ENCODE measurements at regions not wholly inside any gene's neighbourhood (a gene's known extent, or its start where the extent isn't known, plus 50 kb on each side); places are given as distances from the start of the nearest gene placed in this dataset.
"Not testable (repeated sequence)": the region's sequence is repeated elsewhere in the genome, so short reads cannot be mapped to it uniquely, and the experiment has no call there.

DNA sequence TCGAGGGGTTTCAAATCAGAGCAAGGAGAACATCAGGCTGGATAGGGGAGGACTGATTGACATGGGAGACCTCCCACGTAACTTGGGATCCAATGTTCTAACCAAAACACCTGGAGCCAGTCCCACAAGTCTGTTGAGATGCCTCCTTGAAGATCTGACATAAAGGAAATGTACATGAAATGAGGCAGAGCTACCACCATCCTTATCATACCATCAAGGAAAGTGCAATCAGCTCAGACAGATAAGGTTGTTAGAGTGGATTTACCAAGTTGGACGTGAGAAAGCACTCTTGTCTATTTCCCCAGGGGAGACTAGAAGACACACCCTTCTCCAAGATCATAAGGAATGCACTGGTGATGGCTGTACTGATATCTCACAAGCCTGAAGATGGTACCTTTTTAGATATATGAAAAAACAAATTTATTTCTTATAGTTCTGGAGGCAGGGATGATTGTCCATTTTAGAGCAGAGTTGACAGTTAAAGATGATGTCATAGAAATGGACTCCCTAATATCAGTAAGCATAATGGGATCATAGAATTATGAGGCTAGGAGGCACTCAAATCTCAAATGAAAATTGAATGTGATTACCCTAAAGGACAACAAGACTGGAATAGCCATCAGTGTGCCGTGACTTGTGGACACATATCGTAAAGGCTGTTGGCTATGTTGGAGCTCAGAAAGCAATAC is 129.1 kb upstream of the RAB4A start:
- no peak for DNase-seq

DNA sequence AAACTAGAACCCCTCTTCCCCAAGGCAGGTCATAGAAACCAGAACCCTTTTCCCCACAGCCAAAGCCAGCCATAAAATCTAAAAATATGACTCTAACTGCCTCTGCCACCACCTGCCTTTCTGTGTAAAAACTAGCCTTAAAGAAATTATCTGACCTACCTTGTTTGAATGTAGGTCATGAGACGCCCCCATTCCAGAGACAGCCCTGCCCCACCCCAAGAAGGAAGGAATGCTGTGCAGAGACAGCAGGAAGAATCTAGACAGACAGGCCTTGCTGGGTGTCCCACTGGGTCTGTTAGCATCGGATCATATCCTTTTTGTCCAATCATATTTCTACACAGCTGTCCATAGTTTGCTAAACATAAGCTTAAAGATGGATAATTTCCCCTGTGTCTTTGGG is 128.4 kb upstream of the RAB4A start:
- DNase-seq, result no peak

DNA sequence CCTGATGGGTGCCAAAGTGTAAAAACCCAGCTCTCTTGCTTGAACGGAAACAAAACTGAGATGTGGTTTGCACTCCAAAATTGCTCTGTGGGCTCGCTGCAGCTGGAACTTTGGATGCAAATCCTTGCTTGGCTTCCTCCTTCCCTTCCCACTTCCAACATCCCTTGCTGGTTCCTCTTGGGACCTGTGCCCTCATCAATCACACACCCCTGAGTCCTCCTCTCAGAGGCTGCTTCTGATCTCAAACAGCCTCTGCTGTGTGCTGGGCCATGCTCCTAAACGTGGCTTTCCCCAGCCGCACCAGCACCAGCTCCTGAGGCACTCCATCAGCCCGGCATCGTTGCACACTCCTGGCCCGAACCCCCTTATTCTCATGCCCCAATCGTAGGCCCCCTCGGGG is 124.3 kb upstream of the RAB4A start:
- DNase-seq, result no peak

GRCh38 chr1:229147072-229147471 is 123.8 kb upstream of the RAB4A start:
- no peak for DNase-seq

DNA sequence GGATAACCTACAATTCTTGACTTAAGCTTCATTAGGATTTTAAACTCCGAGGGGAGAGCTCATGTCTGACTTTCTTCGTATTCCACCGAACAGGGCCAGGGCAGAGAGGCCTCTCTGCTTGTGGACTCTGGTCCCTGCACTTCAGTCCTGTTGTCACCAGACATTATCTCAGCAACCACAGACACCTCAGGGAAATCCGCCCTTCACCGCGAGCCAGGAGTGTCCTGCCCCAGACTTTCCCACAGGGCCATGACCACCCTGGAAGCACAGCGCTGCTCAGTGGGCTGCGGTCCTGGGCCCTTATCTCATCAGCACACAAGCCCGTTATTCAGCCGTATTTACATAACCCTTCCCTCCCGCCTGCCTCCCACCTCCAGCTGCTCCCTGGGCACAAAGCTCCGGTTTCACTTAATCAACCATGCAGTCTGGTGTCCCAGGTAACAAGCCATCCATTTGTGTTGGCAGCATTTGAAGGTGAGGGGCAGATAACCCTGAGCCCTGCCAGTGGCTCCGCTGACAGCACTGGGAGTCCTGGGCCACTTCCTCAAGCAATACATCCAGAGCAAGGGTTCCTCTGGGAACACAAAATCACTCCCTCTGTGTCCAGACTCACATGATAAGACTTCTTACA is 122.8 kb upstream of the RAB4A start:
- peak; percentile 63 for DNase-seq

DNA sequence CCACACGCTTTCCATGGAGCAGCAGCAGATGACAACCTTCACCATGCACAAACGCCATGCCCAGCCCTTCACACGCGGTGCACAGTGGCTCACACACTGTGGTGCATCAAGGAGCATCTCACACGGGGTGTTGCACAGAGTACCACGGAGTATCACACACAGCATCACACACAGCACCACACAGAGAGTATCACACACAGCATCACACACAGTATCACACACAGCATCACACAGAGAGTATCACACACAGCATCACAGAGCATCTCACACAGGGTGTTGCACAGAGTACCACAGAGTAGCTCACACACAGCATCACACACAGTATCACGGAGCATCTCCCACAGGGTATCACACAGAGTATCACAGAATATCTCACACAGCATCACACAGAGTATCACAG is 122.2 kb upstream of the RAB4A start:
- no peak for DNase-seq

DNA sequence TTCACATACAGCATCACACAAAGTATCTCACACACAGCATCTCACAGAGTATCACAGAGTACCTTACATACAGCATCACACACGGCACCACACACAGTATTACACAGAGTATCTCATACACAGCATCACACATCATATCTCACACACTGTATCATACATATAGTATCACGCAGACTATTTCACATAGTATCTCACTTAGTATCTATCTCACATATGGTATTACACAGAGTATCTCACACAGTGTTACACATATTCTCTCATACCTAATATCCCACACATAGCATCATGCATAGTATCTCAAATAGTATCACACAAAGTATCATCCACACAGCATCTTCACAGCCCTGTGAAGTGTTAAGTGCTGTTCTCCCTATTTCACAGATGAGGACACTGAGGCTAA is 121.5 kb upstream of the RAB4A start:
- no peak for DNase-seq

DNA sequence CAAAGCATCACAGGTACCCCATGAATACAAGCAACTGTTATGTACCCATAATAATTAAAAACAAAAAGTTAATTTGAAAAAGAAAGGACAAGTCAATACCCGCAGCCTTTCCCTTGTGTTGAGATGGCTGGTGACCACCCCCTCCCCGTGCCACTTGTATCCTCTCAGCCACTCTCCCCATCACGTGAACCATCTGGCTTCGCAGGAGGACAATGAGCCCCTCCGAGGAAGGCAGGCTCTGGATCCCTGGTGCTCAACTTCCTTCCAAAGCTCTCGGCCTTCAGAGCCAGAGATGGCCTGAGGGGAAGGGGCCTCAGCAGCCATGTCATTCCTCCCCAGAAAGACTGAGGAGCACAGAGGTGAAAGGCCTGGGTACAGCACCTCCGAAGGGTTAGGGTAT is 120.4 kb upstream of the RAB4A start:
- no peak for DNase-seq

DNA sequence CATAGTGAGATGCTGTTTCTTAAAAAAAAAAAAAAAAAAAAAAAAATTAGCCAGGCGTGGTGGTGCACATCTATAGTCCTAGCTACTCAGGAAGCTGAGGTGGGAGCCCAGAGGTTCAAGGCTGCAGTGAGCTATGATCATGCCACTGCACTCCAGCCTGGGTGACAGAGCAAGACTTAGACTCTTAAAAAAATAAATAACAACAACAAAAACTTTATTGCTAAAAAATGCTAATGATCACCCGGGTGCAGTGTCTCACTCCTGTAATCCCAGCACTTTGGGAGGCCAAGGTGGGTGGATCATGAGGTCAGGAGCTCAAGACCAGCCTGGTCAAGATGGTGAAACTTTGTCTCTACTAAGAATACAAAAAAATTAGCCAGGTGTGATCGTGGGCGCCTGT is 119.5 kb upstream of the RAB4A start:
- not testable (repeated sequence) for DNase-seq

DNA sequence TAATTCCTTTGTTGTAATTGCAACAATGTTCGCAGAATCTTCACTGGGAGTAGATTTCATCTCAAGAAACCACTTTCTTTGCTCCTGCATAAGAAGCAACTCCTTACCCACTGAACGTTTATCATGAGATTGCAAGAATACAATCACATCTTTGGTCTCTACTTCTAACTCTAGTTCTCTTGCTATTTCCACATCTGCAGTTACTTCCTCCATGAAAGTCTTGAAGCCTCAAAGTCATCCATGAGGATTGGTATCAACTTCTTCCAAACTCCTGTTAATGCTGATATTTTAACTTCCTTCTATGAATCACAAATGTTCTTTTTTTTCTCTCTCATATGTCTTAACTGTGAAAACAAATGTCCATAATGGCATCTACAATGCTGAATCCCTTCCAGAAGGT is 118.6 kb upstream of the RAB4A start:
- no peak for DNase-seq

DNA sequence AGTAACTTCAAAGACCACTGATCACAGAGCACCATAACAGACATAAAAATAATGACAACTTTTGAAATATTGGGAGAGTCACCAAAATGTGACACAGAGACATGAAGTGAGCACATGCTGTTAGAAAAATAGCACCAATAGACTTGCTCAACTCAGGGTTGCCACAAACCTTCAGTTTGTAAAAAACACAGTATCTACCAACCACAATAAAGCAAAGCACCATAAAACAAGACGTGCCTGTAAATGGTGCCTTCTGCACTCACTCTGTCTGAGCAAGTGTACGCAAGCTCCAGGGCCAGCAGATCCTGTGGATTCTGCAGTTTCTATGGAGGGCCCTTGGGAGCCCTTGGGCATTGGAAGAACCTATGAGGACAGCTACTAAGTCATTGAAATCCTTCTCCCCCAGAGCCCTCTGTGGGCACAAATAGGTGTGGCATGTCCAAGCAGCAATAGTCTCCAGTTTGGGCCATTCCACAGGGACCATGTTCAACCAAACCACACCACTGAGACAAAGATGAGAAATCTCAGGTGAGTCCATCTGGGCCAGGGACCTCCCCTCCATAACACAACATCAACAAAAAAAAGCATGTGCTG is 116.9 kb upstream of the RAB4A start:
- no peak for DNase-seq

DNA sequence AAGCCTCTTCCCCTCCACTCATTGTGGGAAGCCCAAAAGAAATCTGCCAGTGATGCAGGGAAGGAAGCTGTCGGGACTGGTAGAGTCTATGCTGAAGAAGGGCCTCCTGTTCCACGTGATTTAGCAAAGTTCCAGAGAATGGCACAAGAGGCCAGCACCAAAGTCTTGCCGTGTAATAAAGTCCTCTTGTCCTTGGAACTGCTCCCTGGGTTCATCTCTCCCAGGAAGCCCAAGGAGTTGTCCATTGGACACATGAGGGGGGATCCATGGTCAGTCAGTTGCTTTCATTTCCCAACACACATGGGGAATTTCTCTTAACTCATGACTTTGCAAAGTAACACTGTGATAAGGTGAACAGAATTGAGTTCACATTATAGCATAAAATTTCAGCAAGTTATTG is 116.1 kb upstream of the RAB4A start:
- DNase-seq, result no peak

GRCh38 chr1:229155472-229155871 is 115.4 kb upstream of the RAB4A start:
- no peak for DNase-seq

GRCh38 chr1:229156872-229157271 is 114.0 kb upstream of the RAB4A start:
- no peak for DNase-seq

DNA sequence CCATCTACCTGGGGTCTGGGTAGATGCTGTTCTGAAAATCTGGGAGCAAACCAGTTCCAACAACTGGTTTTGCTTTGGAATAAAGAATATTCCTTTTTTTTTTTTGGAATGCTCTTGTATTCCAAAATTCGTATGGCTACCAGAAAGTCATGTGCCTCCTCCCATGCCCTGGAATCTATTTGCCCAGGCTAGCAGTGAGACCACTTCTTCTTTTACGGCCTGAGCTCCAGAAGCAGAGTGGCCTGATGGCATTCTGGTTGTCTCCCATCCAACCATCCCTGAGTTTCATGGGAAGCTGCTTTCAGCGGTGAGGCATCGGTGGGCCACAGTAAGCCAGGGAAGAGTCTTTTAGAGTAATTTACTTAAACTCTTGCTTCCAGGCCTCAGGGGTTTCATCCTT is 113.4 kb upstream of the RAB4A start:
- DNase-seq, result no peak

DNA sequence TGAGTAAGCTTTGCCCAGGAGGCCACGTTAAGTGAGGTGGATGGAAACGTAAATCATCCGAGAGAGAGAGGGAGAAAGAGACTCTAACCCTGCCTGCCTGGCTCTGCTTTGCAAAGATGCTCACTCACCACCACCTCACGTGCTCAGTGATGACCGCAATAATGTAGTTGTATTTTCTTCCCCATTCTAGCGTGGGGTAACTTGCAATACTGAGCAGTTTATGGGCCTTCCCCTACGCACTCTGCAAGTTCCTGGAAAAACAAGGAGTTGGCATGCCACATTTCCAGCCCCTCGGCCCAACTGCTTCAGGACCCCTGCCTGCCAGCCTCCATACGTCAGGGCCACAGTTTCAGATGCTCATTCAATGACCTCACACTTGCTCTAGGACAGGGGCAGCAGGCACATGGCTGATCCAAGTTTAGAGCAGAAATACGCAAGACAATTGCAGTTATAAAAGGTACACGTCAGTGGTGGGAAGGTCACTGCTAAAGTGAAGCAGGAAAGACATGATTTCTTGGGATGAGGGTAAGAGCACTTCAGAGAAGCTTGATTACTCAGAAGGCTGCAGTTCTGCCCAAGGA is 112.5 kb upstream of the RAB4A start:
- DNase-seq, result no peak

DNA sequence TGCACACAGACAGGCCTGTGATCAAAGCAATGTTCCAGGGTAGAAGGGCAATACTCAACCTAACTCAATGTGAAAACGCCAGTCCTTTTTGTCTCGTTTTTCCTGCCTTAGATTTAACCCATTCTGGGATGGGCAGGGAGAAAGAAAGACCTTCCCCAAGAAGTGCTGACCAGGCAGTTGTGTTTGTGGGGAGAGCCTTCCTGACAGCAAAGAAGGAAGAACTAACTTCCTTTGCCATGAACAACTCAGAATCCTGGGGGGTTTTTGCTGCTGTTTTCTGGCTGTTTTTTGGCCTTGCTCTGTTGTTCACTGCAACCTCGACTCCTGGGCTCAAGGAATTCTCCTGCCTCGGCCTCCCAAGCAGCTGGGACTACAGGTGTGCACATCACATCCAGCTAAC is 112.0 kb upstream of the RAB4A start:
- no peak for DNase-seq

- no peak for DNase-seq
Measured at GRCh38 chr1:229159668-229160544, 111.0 kb upstream of the RAB4A start.

DNA sequence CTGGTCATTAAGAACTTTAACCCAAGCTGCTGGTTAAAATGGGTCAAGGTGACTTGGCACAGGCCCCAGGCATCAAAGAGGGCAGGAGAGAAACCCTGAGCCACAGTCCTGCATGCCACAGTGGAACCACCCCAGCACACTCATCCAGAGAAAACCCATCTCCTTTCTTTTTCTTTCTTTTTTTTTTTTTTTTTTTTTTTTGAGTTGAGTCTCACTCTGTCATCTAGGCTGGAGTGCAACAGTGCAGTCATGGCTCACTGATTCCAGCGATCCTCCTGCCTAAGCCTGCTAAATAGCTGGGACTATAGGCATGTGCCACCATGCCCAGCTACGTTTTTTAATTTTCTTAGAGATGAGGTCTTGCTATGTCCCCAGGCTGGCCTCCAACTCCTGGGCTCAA is 109.2 kb upstream of the RAB4A start:
- no peak for DNase-seq

GRCh38 chr1:229162825-229163515 is 107.9 kb upstream of the RAB4A start:
- DNase-seq, result no peak

DNA sequence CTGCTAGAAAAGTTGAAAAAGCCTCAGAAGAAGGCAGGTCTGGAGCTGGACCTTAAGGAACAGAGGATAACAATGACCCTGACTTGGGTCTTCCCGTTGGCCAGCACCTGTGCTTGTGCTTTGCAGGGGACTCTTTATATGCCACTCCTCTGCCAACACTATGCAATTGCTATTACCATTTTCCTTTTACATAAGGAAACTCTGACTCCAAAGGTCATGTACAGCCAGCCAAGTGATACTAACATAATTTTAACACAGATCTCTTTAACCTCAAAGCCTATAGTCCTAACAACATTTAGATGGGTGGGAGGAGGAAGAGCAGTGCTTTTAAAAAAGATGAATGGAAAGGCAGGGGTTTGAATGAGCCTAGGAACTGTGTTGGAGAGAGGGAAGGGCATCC is 106.6 kb upstream of the RAB4A start:
- DNase-seq, result no peak

- DNase-seq, result no peak
Measured at GRCh38 chr1:229164836-229165735, 105.8 kb upstream of the RAB4A start.
